ENCODE measurements at regions not wholly inside any gene's neighbourhood (a gene's known extent, or its start where the extent isn't known, plus 50 kb on each side); places are given as distances from the start of the nearest gene placed in this dataset.

- TF ChIP-seq, protein P1, sequence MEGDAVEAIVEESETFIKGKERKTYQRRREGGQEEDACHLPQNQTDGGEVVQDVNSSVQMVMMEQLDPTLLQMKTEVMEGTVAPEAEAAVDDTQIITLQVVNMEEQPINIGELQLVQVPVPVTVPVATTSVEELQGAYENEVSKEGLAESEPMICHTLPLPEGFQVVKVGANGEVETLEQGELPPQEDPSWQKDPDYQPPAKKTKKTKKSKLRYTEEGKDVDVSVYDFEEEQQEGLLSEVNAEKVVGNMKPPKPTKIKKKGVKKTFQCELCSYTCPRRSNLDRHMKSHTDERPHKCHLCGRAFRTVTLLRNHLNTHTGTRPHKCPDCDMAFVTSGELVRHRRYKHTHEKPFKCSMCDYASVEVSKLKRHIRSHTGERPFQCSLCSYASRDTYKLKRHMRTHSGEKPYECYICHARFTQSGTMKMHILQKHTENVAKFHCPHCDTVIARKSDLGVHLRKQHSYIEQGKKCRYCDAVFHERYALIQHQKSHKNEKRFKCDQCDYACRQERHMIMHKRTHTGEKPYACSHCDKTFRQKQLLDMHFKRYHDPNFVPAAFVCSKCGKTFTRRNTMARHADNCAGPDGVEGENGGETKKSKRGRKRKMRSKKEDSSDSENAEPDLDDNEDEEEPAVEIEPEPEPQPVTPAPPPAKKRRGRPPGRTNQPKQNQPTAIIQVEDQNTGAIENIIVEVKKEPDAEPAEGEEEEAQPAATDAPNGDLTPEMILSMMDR (IDR thresholded peaks at IDR 0.05), result no peak
- TF ChIP-seq, protein P2, sequence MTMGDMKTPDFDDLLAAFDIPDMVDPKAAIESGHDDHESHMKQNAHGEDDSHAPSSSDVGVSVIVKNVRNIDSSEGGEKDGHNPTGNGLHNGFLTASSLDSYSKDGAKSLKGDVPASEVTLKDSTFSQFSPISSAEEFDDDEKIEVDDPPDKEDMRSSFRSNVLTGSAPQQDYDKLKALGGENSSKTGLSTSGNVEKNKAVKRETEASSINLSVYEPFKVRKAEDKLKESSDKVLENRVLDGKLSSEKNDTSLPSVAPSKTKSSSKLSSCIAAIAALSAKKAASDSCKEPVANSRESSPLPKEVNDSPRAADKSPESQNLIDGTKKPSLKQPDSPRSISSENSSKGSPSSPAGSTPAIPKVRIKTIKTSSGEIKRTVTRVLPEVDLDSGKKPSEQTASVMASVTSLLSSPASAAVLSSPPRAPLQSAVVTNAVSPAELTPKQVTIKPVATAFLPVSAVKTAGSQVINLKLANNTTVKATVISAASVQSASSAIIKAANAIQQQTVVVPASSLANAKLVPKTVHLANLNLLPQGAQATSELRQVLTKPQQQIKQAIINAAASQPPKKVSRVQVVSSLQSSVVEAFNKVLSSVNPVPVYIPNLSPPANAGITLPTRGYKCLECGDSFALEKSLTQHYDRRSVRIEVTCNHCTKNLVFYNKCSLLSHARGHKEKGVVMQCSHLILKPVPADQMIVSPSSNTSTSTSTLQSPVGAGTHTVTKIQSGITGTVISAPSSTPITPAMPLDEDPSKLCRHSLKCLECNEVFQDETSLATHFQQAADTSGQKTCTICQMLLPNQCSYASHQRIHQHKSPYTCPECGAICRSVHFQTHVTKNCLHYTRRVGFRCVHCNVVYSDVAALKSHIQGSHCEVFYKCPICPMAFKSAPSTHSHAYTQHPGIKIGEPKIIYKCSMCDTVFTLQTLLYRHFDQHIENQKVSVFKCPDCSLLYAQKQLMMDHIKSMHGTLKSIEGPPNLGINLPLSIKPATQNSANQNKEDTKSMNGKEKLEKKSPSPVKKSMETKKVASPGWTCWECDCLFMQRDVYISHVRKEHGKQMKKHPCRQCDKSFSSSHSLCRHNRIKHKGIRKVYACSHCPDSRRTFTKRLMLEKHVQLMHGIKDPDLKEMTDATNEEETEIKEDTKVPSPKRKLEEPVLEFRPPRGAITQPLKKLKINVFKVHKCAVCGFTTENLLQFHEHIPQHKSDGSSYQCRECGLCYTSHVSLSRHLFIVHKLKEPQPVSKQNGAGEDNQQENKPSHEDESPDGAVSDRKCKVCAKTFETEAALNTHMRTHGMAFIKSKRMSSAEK (CRISPR knock-in tag; IDR thresholded peaks at IDR 0.05; ENCODE audit: borderline replicate concordance), result no peak
- TF ChIP-seq, protein P3, sequence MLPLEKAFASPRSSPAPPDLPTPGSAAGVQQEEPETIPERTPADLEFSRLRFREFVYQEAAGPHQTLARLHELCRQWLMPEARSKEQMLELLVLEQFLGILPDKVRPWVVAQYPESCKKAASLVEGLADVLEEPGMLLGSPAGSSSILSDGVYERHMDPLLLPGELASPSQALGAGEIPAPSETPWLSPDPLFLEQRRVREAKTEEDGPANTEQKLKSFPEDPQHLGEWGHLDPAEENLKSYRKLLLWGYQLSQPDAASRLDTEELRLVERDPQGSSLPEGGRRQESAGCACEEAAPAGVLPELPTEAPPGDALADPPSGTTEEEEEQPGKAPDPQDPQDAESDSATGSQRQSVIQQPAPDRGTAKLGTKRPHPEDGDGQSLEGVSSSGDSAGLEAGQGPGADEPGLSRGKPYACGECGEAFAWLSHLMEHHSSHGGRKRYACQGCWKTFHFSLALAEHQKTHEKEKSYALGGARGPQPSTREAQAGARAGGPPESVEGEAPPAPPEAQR (CRISPR knock-in tag; IDR thresholded peaks at IDR 0.05), result no peak
- TF ChIP-seq, protein P4, sequence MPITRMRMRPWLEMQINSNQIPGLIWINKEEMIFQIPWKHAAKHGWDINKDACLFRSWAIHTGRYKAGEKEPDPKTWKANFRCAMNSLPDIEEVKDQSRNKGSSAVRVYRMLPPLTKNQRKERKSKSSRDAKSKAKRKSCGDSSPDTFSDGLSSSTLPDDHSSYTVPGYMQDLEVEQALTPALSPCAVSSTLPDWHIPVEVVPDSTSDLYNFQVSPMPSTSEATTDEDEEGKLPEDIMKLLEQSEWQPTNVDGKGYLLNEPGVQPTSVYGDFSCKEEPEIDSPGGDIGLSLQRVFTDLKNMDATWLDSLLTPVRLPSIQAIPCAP (CRISPR knock-in tag; IDR thresholded peaks at IDR 0.05), result no peak
- TF ChIP-seq NFYB (CRISPR knock-in tag; conservative IDR thresholded peaks at IDR 0.05; ENCODE audit: low read depth), result no peak
- no peak for TF ChIP-seq ZNF416 (CRISPR knock-in tag; IDR thresholded peaks at IDR 0.05)
- no peak for TF ChIP-seq TEAD4 (CRISPR knock-in tag; IDR thresholded peaks at IDR 0.05)
- TF ChIP-seq SP1 (CRISPR knock-in tag; conservative IDR thresholded peaks at IDR 0.05), result no peak
- TF ChIP-seq MAX (CRISPR knock-in tag; IDR thresholded peaks at IDR 0.05), result no peak
Observed at GRCh38 chr2:198479065-198479464, 674.7 kb downstream of the PLCL1 start.

Measured in WTC11 (cell line).